C4-2B (cell line): ENCODE measurements at regions not wholly inside any gene's neighbourhood (a gene's known extent, or its start where the extent isn't known, plus 50 kb on each side); places are given as distances from the start of the nearest gene placed in this dataset.

Source experiments
- H3K27ac ChIP-seq: fragments of 450-650 bp; 2 replicates; pipeline ENCODE4 v1.5.1; 2017
- ZFX ChIP-seq: fragments of 450-650 bp; IDR thresholded peaks from 2 replicates; pipeline ENCODE4 v1.6.1; 2017
- TF ChIP-seq, protein P1 (sequence below): fragments of 450-650 bp; conservative IDR thresholded peaks from 2 replicates; pipeline ENCODE4 v1.5.1; 2017; ENCODE audit warnings: mild to moderate bottlenecking

DNA sequence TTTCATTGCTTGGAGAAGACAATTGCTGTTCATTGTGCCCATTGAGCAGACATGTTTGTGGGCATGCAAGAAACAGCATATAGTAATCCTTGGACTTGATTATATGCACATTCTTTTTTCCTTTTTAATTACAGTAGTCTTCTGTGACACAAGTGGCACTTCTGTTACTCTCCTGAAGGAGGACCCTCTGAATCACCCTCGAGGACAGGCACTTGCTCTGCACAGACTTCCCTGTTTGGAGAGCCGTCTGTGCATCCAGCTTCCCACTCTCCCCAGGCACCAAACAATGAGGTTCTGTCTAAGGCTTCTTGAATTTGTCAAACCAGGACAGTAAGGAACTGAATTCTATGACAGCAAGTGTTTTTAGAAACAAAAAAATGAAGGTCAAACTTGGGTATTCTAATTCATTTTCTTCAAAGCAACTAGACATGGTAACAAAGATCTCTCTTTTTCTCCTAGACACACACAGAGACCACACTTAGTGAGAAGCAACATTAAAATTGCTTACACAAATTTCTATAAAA is 844.6 kb upstream of the ID2 start:
- TF ChIP-seq ZFX: no peak
- TF ChIP-seq, protein P1, sequence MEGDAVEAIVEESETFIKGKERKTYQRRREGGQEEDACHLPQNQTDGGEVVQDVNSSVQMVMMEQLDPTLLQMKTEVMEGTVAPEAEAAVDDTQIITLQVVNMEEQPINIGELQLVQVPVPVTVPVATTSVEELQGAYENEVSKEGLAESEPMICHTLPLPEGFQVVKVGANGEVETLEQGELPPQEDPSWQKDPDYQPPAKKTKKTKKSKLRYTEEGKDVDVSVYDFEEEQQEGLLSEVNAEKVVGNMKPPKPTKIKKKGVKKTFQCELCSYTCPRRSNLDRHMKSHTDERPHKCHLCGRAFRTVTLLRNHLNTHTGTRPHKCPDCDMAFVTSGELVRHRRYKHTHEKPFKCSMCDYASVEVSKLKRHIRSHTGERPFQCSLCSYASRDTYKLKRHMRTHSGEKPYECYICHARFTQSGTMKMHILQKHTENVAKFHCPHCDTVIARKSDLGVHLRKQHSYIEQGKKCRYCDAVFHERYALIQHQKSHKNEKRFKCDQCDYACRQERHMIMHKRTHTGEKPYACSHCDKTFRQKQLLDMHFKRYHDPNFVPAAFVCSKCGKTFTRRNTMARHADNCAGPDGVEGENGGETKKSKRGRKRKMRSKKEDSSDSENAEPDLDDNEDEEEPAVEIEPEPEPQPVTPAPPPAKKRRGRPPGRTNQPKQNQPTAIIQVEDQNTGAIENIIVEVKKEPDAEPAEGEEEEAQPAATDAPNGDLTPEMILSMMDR: no peak
- H3K27ac ChIP-seq: no peak overlapping the region

DNA sequence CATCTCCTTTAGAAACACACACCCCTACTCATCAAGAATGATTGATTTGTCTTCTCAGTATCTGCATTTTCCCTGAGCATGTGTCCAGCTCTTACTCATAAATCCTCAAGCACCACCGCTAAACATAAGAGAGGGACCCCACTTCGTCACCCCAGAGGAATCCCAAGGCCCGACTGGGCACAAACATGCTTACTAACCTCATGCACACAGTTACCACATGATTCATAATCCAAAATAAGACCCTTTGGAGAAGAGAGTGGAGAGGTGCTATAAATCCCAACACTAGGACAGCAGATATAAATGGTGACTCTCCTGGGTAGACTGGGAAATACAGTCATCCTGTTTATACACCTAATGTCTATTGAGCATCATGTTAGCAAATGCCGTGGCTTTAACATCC is 843.2 kb upstream of the ID2 start:
- H3K27ac ChIP-seq: no peak overlapping the region

DNA sequence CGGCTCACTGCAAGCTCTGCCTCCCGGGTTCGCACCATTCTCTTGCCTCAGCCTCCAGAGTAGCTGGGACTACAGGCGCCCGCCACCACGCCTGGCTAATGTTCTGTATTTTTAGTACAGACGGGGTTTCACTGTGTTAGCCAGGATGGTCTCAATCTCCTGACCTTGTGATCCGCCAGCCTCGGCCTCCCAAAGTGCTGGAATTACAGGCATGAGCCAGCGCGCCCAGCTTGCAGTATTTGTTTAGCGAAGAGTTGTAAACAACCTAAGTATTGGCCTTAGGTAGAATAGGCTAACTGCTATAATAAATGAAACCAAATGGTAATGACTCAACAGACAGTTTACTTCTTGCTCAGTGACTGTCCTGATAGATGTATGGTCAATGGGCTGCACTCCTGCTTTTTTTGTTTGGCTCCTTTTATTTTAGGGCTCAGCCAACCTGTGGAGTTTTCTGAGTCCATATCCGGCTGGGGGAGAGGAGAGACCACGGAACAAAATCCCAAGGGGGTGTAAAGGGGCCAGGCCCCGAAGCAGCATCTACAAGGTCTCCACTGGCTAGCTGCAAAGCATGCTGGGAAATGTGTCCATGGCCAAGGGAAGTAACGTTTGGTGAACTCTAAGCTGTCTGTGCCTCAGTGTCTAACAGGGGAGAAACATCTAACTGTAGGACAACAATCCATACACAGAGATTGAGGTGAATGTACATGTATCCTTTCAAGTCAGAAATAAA is 841.0 kb upstream of the ID2 start:
- H3K27ac ChIP-seq: no peak overlapping the region
- TF ChIP-seq, protein P1: no peak
- no peak for TF ChIP-seq ZFX

More for the DNA sequence above, 843.2 kb upstream of the ID2 start:
- TF ChIP-seq ZFX: no peak
- TF ChIP-seq, protein P1: no peak

DNA sequence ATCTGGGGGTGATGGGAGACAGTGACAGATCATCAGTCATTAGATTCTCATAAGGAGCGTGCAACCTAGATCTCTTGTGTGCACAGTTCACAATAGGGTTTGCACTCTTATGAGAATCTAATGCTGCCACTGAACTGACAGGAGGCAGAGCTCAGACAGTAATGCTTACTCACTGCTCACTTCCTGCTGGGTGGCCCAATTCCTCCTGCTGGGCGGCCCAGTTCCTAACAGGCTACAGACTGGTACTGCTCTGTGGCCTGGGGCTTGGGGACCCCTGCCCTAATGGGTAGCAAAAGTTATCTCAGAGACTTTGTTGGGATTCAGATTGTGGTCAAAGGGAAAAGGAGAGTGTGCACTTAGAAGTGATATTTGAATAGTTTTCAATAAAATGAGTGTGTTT is 840.1 kb upstream of the ID2 start:
- H3K27ac ChIP-seq: no peak overlapping the region
- TF ChIP-seq ZFX: no peak
- TF ChIP-seq, protein P1: no peak

DNA sequence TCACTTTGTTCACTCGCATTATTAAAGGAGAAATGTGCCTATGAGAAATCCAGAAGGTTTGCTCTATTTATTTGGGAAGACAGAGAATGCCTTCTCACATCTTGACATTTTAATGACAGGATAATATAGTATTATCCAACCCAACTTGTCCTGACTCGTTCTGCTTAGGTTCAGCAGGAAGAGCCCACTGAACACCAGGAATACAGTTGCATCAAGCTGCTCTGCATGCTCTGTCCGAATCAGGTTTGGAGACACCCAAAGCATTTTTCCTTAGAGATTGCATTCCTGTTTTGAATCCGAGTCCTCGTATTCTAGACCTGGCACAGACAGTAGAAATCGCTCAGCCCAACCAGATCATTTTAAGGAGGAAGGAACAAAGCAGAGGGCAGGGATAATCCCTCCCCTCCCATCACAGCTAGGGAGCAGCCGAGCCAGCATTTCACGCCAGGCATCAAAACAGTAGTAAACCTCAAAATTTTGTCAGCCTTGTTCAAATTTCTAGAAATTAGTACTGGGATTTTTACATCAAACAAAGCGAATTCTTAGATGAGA is 837.4 kb upstream of the ID2 start:
- TF ChIP-seq ZFX: no peak
- TF ChIP-seq, protein P1: no peak
- H3K27ac ChIP-seq: no peak overlapping the region

DNA sequence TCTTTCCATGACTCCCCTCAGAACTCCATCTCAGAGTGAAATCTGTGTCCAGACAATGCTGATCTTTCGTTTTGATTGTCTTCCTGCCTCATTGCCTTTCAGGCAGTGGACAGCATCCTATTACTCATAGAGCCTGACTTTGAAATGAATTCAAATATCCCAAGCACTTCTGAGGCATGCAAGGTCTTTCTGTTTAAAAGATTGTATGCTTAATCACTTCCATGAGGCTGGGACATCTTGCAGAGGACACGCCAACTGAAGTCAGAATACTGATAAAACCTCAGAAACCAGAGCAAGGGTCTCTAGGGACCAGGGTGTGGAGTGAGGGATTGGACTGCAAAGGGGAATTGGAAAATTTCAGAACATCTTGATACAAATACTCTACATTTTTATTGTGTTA is 836.5 kb upstream of the ID2 start:
- no peak overlapping the region for H3K27ac ChIP-seq
- TF ChIP-seq, protein P1: no peak
- TF ChIP-seq ZFX: no peak

DNA sequence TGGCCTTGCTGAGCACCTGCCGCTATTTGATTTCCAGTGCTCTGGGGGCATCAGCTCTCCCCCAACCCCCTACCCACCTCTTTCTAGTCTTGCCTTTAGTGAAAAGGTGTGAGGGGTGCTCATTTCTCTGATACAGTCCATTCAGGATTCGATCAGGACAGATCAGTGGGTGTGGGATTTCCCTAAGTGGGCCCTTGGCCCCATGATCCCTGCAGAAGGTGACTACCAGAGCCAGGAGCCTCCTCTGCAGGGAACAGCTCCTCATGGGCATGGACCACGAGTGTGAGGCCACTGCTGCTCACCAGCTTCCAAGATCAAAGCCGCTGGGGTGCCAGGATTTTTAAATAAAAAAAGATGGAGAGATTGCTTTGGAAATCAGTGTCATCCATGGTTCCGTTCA is 835.2 kb upstream of the ID2 start:
- TF ChIP-seq, protein P1: no peak
- TF ChIP-seq ZFX: no peak
- H3K27ac ChIP-seq: no peak overlapping the region
